ENCODE measurements at regions not wholly inside any gene's neighbourhood (a gene's known extent, or its start where the extent isn't known, plus 50 kb on each side); places are given as distances from the start of the nearest gene placed in this dataset.

- TF ChIP-seq EZH2 (IDR thresholded peaks at IDR 0.05) (no peak), POLR2AphosphoS5 (IDR thresholded peaks at IDR 0.05; ENCODE audit: borderline replicate concordance, low read depth, low read length) (no peak), FOXP2 (optimal IDR thresholded peaks at IDR 0.05; ENCODE audit: control extremely low read depth, extremely low read length, insufficient read depth) (no peak)
These were observed 185.8 kb upstream of the TLE3 start for GRCh38 chr15:70283511-70283910.

Measured in SK-N-MC (cell line).